GM19193 (cell line): ENCODE measurements at regions not wholly inside any gene's neighbourhood (a gene's known extent, or its start where the extent isn't known, plus 50 kb on each side); places are given as distances from the start of the nearest gene placed in this dataset.

ENCODE experiments used
- POLR2A ChIP-seq: IDR thresholded peaks from 4 replicates; pipeline ENCODE4 v1.6.1; 2011; ENCODE audit not compliant: insufficient read depth, insufficient read length; ENCODE audit errors: extremely low read depth

GRCh38 chr19:28607066-28607583 lies 605.8 kb downstream of the UQCRFS1 start:
- no peak for TF ChIP-seq POLR2A

GRCh38 chr19:28606269-28607032 lies 606.5 kb downstream of the UQCRFS1 start:
- no peak for TF ChIP-seq POLR2A

- TF ChIP-seq POLR2A: no peak
These were observed 607.3 kb downstream of the UQCRFS1 start for GRCh38 chr19:28605501-28606268.

GRCh38 chr19:28603453-28603852 lies 609.5 kb downstream of the UQCRFS1 start:
- TF ChIP-seq POLR2A: no peak

- TF ChIP-seq POLR2A: no peak
These were observed 610.2 kb downstream of the UQCRFS1 start for GRCh38 chr19:28602675-28603298.

GRCh38 chr19:28601723-28602440 lies 611.1 kb downstream of the UQCRFS1 start:
- TF ChIP-seq POLR2A: no peak

GRCh38 chr19:28598861-28599260 lies 614.1 kb downstream of the UQCRFS1 start:
- no peak for TF ChIP-seq POLR2A

GRCh38 chr19:28596561-28597071 lies 616.3 kb downstream of the UQCRFS1 start:
- no peak for TF ChIP-seq POLR2A

- TF ChIP-seq POLR2A: no peak
These were observed 617.0 kb downstream of the UQCRFS1 start for GRCh38 chr19:28595722-28596480.

- no peak for TF ChIP-seq POLR2A
These were observed 618.2 kb downstream of the UQCRFS1 start for GRCh38 chr19:28594737-28595136.

GRCh38 chr19:28586474-28586873 lies 626.5 kb downstream of the UQCRFS1 start:
- TF ChIP-seq POLR2A: no peak

GRCh38 chr19:28585796-28586195 lies 627.2 kb downstream of the UQCRFS1 start:
- TF ChIP-seq POLR2A: no peak

GRCh38 chr19:28583713-28584112 lies 629.2 kb downstream of the UQCRFS1 start:
- no peak for TF ChIP-seq POLR2A

GRCh38 chr19:28583242-28583641 lies 629.7 kb downstream of the UQCRFS1 start:
- no peak for TF ChIP-seq POLR2A
